ENCODE measurements at regions not wholly inside any gene's neighbourhood (a gene's known extent, or its start where the extent isn't known, plus 50 kb on each side); places are given as distances from the start of the nearest gene placed in this dataset.
"Not testable (repeated sequence)": the region's sequence is repeated elsewhere in the genome, so short reads cannot be mapped to it uniquely, and the experiment has no call there.

DNA sequence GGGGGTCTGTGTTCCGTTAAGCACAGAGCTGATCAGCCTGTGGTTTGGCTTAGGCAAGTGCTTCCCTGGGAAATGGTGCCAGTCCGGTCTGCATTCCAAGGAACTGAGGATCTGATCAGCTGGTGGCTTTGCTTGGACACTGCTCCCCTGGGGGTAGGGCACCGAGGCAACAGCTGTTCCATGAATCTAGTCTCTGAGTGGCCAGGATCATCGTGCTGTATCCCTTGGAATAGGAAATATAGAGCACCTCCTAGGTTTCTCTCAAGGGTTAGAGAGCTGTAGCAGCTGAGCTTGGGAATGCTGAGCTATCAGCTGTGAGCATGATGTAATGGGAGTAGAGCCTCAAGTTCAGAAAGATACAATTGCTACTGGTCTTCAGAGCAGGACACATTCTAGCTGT is 863.9 kb downstream of the RAPGEF2 start:
- DNase-seq = no peak

- not testable (repeated sequence) for DNase-seq
Observed at GRCh38 chr4:159976871-159977482, 874.1 kb downstream of the RAPGEF2 start.

GRCh38 chr4:159977907-159978617 is 875.2 kb downstream of the RAPGEF2 start:
- DNase-seq = no peak

DNA sequence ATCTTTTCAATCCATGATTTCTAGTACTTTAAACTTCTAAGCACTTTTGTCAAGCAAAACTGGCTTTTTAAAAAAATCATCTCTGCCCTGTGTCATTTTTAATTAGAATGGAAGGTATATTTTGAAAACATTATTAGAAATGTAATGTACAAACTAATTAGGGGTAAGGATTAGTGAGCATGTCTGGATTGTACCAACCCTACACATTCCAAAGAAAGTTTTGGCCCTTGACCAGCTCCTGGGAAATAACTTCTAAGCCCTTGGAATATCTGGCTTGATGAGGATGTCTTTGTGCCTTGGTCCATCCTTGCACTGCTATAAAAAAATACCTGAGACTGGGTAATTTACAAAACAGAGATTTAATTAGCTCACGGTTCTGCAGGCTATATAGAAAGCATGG is 876.5 kb downstream of the RAPGEF2 start:
- DNase-seq = no peak

DNA sequence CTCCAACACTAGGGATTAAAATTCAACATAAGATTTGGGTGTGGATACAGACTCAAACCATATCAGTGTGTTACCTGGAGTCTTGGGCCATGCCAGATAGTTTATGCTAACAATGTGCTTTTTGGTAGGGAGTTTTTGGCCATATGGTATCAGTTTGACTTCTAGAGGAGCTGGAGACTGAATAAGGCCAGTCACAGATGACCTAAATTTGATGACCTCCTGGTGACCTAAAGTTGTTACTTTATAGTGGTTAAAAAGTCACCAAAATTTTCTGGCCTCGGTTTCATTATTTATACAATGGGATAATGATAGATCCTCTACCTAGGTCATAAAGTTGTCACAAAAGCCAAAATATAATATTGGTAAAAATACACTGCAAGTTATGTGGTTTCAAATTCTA is 877.1 kb downstream of the RAPGEF2 start:
- no peak for DNase-seq

DNA sequence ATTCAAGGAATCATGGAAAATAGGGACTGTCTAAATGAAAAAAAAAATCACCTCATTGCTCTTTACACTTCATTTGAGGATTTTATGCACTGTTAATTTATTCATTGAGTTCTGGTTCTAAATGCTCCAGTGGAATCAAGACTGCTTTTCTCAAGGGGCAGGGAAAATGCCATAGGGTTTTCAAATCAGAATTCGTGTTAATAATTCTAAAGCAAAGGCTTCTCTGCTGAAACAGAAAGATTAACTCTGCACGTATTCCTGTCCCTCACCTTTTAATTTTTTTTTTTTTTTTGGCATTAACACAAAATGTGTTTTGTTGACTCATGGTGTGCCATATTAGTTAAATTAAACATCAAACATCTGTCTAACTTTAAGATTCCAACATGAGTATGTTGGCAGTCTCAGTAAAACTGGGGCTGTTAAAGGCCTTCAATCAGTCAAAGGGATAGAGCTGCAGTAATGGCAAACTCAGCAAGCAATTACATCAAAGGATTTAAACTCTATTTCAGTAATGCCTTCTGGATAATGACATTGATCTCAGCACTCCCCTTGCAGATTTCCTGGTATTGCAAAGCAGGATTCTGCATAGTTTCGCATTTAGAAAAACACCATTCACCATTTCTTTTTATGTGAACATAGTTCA is 878.1 kb downstream of the RAPGEF2 start:
- no peak for DNase-seq

DNA sequence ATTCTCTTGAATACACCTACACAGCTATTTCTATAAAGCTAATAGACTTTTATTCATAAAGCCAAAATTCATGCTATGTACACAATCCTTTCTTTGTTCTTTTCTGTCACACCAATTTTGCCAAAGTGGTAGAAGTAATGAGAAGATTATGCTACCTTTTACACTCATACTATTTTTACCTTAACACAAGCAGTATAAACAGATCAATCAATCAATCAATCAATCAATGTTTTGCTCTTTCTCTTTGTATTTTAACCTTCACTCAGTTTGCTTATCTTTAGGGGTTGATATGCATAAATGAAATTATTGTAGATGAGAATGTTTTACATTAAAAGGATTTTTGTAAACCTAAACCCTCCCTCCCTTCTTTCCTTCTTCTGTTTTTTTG is 878.6 kb downstream of the RAPGEF2 start:
- no peak for DNase-seq

DNA sequence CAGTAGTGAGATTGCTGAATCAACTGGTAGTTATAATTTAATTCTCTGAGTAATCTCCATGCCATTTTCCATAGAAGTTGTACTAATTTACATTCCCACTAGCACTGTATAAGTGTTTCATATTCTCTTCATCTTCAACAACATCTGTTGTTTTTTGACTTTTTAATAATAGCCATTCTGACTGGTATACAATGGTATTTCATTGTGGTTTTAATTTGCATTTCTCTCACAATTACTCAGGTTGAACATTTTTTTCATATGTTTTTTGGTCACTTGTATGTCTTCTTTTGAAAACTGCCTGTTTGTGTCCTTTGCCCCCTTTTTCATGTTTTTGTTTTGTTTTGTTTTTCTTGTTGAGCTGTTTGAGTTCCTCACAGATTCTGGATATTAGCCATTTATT is 880.2 kb downstream of the RAPGEF2 start:
- DNase-seq = no peak

DNA sequence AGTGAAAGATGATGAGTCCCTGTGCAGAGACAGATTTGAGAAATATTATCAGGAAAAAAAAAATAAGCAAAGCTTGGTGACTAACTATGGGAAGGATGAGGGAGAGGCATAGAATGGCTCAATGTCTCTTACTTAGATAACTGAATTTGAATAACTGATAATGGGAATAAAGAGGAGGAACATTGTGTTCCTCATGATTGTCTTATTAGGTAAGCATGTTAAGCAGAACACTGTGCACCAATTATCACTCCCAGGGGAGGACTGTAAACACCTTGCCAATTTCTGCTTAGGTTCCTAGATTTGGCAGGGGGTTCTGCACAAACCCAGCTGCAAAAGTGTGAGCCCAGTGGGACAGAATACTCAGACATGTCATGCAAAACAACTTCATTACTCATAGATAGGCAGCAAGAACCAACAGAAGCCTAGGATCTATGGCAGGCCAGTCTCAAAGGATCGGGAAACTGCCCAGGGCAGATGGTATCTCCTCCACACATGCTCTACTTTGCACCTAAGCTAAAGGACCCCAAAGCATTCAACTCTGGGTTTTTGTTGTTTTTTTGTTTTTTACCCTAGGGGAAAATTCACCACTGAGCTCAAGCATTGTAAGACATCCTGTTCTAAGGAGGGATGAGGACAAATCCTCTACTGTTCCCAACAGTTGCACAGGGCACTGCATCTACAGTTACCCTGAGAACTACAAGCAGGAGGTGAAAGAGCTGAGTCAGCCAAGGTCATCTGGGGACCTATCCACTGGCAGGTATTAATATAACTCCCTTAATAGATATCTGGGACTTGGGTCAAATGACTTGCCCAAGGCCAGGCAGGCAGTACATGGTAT is 907.0 kb downstream of the RAPGEF2 start:
- no peak for DNase-seq

GRCh38 chr4:160019936-160020335 is 917.1 kb downstream of the RAPGEF2 start:
- DNase-seq = no peak

DNA sequence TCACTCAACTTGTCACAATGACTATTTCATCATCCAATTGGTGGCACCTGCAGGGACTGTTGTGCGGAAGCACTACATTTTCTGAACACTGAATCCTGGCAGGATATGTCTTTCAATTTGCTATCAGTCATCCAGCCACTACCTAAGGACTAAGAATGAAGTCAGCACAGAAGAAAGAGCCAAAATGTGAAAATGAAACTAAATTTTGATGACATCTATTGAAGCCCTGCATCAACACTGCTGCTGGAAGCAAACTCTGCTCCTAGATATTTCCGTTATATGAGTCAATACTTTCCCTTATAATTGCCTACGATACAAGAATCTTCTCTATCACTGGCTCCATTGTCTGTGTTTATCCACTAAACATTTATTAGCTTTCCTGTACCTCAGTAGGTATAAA is 917.9 kb downstream of the RAPGEF2 start:
- DNase-seq = no peak

DNA sequence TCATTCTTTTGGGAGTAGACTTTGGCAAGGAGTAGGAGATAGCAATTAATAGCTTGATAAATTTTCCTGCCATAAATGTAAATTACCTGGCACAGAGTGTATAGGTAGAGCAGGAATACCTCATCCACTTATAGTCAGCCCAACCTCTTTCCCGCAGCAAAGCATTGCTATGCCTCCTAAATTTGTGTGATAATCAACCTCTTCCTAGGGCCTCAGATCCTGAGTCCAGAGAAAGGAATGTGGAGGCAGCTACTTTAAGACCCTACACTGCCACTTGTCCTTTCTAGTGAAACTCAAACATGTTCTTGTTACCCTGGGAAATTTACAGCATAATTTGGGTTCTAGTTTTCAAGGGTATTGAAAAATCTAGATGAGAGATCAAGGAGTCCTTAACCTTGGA is 919.0 kb downstream of the RAPGEF2 start:
- no peak for DNase-seq

DNA sequence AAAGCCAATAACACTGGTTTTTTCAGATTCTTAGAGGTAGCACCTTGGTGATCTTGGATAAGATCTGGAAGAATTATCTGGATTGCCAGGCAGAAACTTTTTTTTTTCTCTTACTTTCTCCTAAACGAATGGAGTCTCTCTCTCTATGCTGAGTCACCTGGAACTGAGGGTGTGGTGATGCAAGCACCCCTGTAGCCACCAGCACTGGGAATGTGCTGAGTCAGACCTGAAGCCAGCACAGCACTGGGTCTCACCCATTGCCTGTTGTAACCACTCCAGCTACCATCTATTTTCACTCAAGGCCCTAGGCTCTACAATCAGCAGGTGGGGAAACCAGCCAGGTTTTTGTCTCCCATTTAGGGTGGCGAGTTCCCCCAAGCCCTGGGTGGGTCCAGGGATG is 923.8 kb downstream of the RAPGEF2 start:
- no peak for DNase-seq

DNA sequence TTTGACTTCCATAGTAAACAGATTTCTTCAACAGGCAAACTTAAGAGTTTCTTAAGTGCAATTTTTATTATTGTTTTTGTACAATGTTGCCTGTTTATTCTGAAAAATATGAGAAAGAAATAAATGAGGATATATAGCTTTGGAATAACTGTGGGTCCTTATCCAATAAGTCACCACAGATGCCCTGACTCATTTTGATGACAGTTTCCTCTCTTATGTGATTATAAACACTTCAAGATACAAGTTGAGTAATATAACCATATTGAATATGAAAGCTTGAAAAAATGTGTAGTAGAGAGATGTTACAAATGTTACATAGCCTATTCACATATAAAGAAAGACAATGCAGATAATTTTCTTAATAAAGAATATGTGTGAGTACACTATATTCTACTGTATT is 931.6 kb downstream of the RAPGEF2 start:
- DNase-seq = no peak

GRCh38 chr4:160038615-160039014 is 935.7 kb downstream of the RAPGEF2 start:
- no peak for DNase-seq

DNA sequence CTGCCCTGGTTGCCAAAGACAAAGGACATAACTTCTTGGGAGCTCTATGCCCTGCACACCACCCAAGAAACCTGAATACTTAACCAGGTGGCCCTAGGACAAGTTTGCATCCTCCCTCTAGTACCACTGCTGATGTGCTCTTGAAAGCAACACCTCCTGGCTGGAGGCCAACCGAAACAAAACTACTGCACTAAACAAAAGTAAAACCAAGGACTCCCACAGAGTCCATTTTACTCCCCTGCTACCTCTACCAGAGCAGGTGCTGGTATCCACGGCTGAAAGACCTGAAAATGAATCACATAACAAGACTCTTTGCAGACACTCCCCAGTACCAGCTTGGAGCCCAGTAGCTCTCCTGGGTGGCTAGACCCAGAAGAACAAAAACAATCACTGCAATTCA is 941.8 kb downstream of the RAPGEF2 start:
- DNase-seq = no peak

GRCh38 chr4:160082432-160083207 is 979.7 kb downstream of the RAPGEF2 start:
- no peak for DNase-seq

- no peak for DNase-seq
Observed at GRCh38 chr4:160091631-160092030, 988.8 kb downstream of the RAPGEF2 start.

DNA sequence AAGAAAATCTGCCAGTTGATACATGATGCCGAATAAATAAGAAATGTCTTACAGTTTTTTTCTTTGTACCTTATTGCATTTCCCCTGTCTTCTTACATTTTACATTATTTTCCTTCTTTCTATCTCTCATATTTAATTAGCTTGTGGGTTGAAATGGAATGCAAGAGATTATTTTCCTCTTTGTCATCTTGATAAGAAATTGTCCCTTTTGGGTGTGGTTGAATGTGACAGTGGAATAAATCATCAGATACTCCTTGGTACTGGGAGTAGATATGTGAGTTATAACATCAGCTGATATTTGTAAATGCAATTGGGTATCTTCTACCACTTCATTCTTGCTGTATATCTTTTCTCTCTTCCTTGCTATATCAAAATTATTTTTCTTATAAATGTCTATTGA is 997.4 kb downstream of the RAPGEF2 start:
- no peak for DNase-seq

- DNase-seq = no peak
Observed at GRCh38 chr4:160110891-160111290, 1008.0 kb downstream of the RAPGEF2 start.

DNA sequence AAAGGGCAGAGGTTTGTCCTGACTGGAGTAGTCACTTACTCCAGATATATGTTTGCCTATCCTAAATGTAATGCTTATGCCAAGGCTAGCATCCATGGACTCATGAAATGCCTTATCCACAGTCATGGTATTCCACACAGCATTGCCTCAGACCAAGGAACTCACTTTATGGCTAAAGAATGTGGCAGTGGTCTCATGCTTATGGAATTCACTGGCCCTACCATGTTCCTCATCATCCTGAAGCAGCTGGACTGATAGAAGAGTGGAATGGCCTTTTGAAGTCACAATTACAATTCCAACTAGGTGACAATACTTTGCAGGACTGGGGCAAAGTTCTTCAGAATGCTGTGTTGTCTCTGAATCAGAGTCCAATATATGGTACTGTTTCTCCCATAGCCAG is 1014.8 kb downstream of the RAPGEF2 start:
- DNase-seq = no peak

- not testable (repeated sequence) for DNase-seq
Observed at GRCh38 chr4:160125576-160126287, 1022.9 kb downstream of the RAPGEF2 start.
